CD14-positive monocyte (primary cell): ENCODE measurements at regions not wholly inside any gene's neighbourhood (a gene's known extent, or its start where the extent isn't known, plus 50 kb on each side); places are given as distances from the start of the nearest gene placed in this dataset.

ENCODE experiments used
- DNase-seq, 3 donors: peaks; one replicate each; pipeline ENCODE4 v3.0.0-alpha.2; 2011 to 2022
- H2AFZ ChIP-seq: 2 replicates; pipeline ENCODE4 v1.6.0; 2012; ENCODE audit warnings: mild to moderate bottlenecking, low read depth, low read length, inconsistent platforms; ENCODE audit not compliant: insufficient read depth, poor library complexity, severe bottlenecking
- H3K27ac ChIP-seq, 2 donors: 1 replicate in 1 of 2; 2 replicates in 1 of 2; pipeline ENCODE4 v1.5.1; 2012 to 2013; ENCODE audit warnings: low read length in 2 of 2, control low read depth in 1 of 2, inconsistent platforms in 1 of 2, low read depth in 1 of 2, mild to moderate bottlenecking in 1 of 2
- H3K27me3 ChIP-seq, 2 donors: one replicate each; pipeline versions ENCODE4 v1.6.0 to v1.6.1; 2011 to 2013; ENCODE audit warnings: low read length in 2 of 2; ENCODE audit not compliant: control insufficient read depth in 2 of 2, insufficient read depth in 2 of 2
- H3K36me3 ChIP-seq, 2 donors: replicated peaks in 1 of 2; 1 replicate in 1 of 2; 2 replicates in 1 of 2; pipeline versions ENCODE4 v1.5.1 to v1.6.1; 2012 to 2013; ENCODE audit warnings: low read length in 2 of 2, control low read depth in 1 of 2, inconsistent platforms in 1 of 2, mild to moderate bottlenecking in 1 of 2; ENCODE audit not compliant: insufficient read depth in 2 of 2, control insufficient read depth in 1 of 2
- H3K4me1 ChIP-seq, 2 donors: 1 replicate in 1 of 2; 2 replicates in 1 of 2; pipeline versions ENCODE4 v1.5.1 to v1.6.1; 2012 to 2013; ENCODE audit warnings: low read length in 2 of 2, control low read depth in 1 of 2, inconsistent platforms in 1 of 2, mild to moderate bottlenecking in 1 of 2, moderate library complexity in 1 of 2; ENCODE audit not compliant: insufficient read depth in 2 of 2, control insufficient read depth in 1 of 2
- H3K4me2 ChIP-seq: replicated peaks from 2 replicates; pipeline ENCODE3; 2012; ENCODE audit warnings: low read length, moderate library complexity, mild to moderate bottlenecking; ENCODE audit not compliant: poor library complexity, severe bottlenecking; ENCODE audit errors: extremely low read depth
- H3K4me3 ChIP-seq, 3 experiments: fragments of 200-600 bp in 1 of 3; sonication (generic) in 1 of 3; replicated peaks in 1 of 3; 1 replicate in 2 of 3; 2 replicates in 1 of 3; pipeline ENCODE4 v1.5.1; 2011 to 2013; ENCODE audit warnings: low read length in 3 of 3, mild to moderate bottlenecking in 3 of 3, control low read depth in 2 of 3, low read depth in 2 of 3, inconsistent platforms in 1 of 3, moderate library complexity in 1 of 3
- H3K79me2 ChIP-seq: 2 replicates; pipeline ENCODE4 v1.6.0; 2012; ENCODE audit warnings: mild to moderate bottlenecking, control low read depth, inconsistent platforms, low read length, moderate library complexity; ENCODE audit not compliant: insufficient read depth
- H3K9ac ChIP-seq: 2 replicates; pipeline ENCODE4 v1.6.0; 2017; ENCODE audit warnings: low read length, mild to moderate bottlenecking; ENCODE audit not compliant: insufficient read depth, poor library complexity, severe bottlenecking
- H3K9me3 ChIP-seq, 2 donors: replicated peaks in 1 of 2; 1 replicate in 1 of 2; 2 replicates in 1 of 2; pipeline versions ENCODE4 v1.5.1 to v1.6.1; 2012 to 2013; ENCODE audit warnings: low read length in 2 of 2, control low read depth in 1 of 2; ENCODE audit not compliant: control insufficient read depth in 1 of 2, insufficient read depth in 1 of 2
- H4K20me1 ChIP-seq: 2 replicates; pipeline ENCODE4 v1.6.0; 2012; ENCODE audit warnings: mild to moderate bottlenecking, low read length, control low read depth, moderate library complexity; ENCODE audit not compliant: insufficient read depth
- H3K27ac Mint-ChIP-seq, 7 donors: one replicate each; pipeline ENCODE4 v1.8.0; 2020; ENCODE audit warnings: mild to moderate bottlenecking in 7 of 7, mixed read lengths in 7 of 7, moderate library complexity in 6 of 7, inconsistent platforms in 2 of 7
- H3K27me3 Mint-ChIP-seq, 3 donors: one replicate each; pipeline ENCODE4 v1.8.0; 2021 to 2022; ENCODE audit warnings: low read depth in 3 of 3, mild to moderate bottlenecking in 3 of 3, mixed read lengths in 3 of 3, moderate library complexity in 3 of 3, inconsistent platforms in 1 of 3
- H3K36me3 Mint-ChIP-seq, 2 donors: one replicate each; pipeline ENCODE4 v1.8.0; 2020; ENCODE audit warnings: mixed read lengths in 2 of 2, inconsistent platforms in 1 of 2, mild to moderate bottlenecking in 1 of 2
- H3K4me1 Mint-ChIP-seq: one replicate; pipeline ENCODE4 v1.8.0; 2020; ENCODE audit warnings: mild to moderate bottlenecking, mixed read lengths
- H3K4me3 Mint-ChIP-seq, 2 donors: one replicate each; pipeline ENCODE4 v1.8.0; 2020; ENCODE audit warnings: mild to moderate bottlenecking in 2 of 2, mixed read lengths in 2 of 2, moderate library complexity in 1 of 2
- H3K9me3 Mint-ChIP-seq, 7 donors: one replicate each; pipeline ENCODE4 v1.8.0; 2020 to 2022; ENCODE audit warnings: mixed read lengths in 7 of 7, mild to moderate bottlenecking in 6 of 7, moderate library complexity in 6 of 7, inconsistent platforms in 2 of 7
- CTCF ChIP-seq: fragments of 200-600 bp; IDR thresholded peaks from one replicate; pipeline ENCODE4 v1.8.0; 2022; ENCODE audit warnings: antibody characterized with exemption, mild to moderate bottlenecking
- WGBS: methylation state at CpG from one replicate; pipeline ENCODE4 v1.1.5; 2013; ENCODE audit warnings: missing lambda C conversion rate; ENCODE audit not compliant: insufficient coverage; 5-methylcytosine and 5-hydroxymethylcytosine counted together
- intact Hi-C, 2 donors: fragments of 100-400 bp; cut with micrococcal nuclease; formaldehyde crosslinking; loops; one replicate each; pipeline versions ENCODE4 v1.15.0 to v1.15.1; 2023

GRCh38 chr14:49986343-49987014 lies 93.6 kb downstream of the ARF6 start:
- no peaks in the 10 kb centered on the region for H3K36me3 Mint-ChIP-seq
- intact Hi-C loops: loop anchor here in 1 of 2 donors (10.0 kb wide), 1 partner anchor 48 kb away; no protein-coding TSS in a partner anchor
- H3K27ac ChIP-seq: no peak overlapping the region

More at GRCh38 chr14:49986343-49987014, 93.6 kb downstream of the ARF6 start:
- H3K4me1 ChIP-seq: peaks cover 11 to 12% of the 10 kb centered on the region in 2 donors
- no peaks in the 10 kb centered on the region for H3K79me2 ChIP-seq
- no peak overlapping the region for H3K9ac ChIP-seq
- H3K27me3 ChIP-seq: no peaks in the 10 kb centered on the region
- H3K4me2 ChIP-seq: no peak overlapping the region
- Mint-ChIP-seq H3K27me3 (peaks cover 0 to 3% (median 1%) of the 10 kb centered on the region in 3 donors), H3K4me1 (peaks cover 18% of the 10 kb centered on the region), H3K27ac (no peak overlapping the region), H3K9me3 (no peaks in the 10 kb centered on the region), H3K4me3 (no peak overlapping the region)
- no peak for DNase-seq
- no peaks in the 10 kb centered on the region for H3K36me3 ChIP-seq
- no peak overlapping the region for H3K4me3 ChIP-seq
- no peaks in the 10 kb centered on the region for H3K9me3 ChIP-seq
- H4K20me1 ChIP-seq: no peaks in the 10 kb centered on the region
- 100% methylated on average over 2 of the region's 6 CpGs for WGBS
- TF ChIP-seq CTCF: no peak
- no peak overlapping the region for H2AFZ ChIP-seq
